BLaER1 treated with 17β-estradiol and CSF1 and Interleukin-3, amounts not matched to agents 10 nM and 100 nM (cell line): ENCODE measurements at regions not wholly inside any gene's neighbourhood (a gene's known extent, or its start where the extent isn't known, plus 50 kb on each side); places are given as distances from the start of the nearest gene placed in this dataset.

Experiments
- H3K27ac ChIP-seq, 11 experiments: shearing (Covaris generic); formaldehyde crosslinking; 2 replicates each; pipeline ENCODE4 v1.8.1; 2022
- H3K27me3 ChIP-seq, 11 experiments: shearing (Covaris generic); formaldehyde crosslinking; 2 replicates each; pipeline ENCODE4 v1.8.1; 2022
- H3K36me3 ChIP-seq, 11 experiments: shearing (Covaris generic); formaldehyde crosslinking; 2 replicates each; pipeline ENCODE4 v1.8.1; 2022
- H3K4me1 ChIP-seq, 10 experiments: shearing (Covaris generic); formaldehyde crosslinking; 2 replicates each; pipeline ENCODE4 v1.8.1; 2022
- H3K4me2 ChIP-seq, 11 experiments: shearing (Covaris generic); formaldehyde crosslinking; 2 replicates each; pipeline ENCODE4 v1.8.1; 2022
- H3K4me3 ChIP-seq, 10 experiments: shearing (Covaris generic); formaldehyde crosslinking; 2 replicates each; pipeline ENCODE4 v1.8.1; 2022
- H3K9ac ChIP-seq, 11 experiments: shearing (Covaris generic); formaldehyde crosslinking; 2 replicates each; pipeline ENCODE4 v1.8.1; 2022
- H3K9me3 ChIP-seq, 11 experiments: shearing (Covaris generic); formaldehyde crosslinking; replicated peaks in 1 of 11; 2 replicates each; pipeline ENCODE4 v1.8.1; 2022
- H4K20me1 ChIP-seq, 11 experiments: shearing (Covaris generic); formaldehyde crosslinking; 2 replicates each; pipeline ENCODE4 v1.8.1; 2022
- Cebpa-rat ChIP-seq, 11 experiments: shearing (Covaris generic); IDR thresholded peaks; 2 replicates each; pipeline ENCODE4 v1.8.1; 2022

GRCh38 chr1:232474826-232475225, 155.1 kb downstream of the SIPA1L2 start:
- Histone ChIP-seq H3K27ac (no peak overlapping the region), H3K4me1 (peaks cover 5 to 41% (median 19%) of the 10 kb centered on the region in 10 experiments; a peak in 16 of 20 replicates), H3K4me2 (peak overlapping the region in 3 of 11 experiments; percentile 4 to 18 (median 14); a peak in 3 of 22 replicates), H4K20me1 (no peaks in the 10 kb centered on the region), H3K27me3 (no peaks in the 10 kb centered on the region), H3K36me3 (peaks cover 0 to 77% (median 23%) of the 10 kb centered on the region in 11 experiments; a peak in 15 of 22 replicates), H3K9me3 (no peaks in the 10 kb centered on the region), H3K4me3 (no peak overlapping the region), H3K9ac (no peak overlapping the region)
- TF ChIP-seq Cebpa-rat (IDR thresholded peaks at IDR 0.05) = no peak

- no peaks in the 10 kb centered on the region for H3K27me3 ChIP-seq
- no peak overlapping the region for H3K4me3 ChIP-seq
- no peaks in the 10 kb centered on the region for H3K9me3 ChIP-seq
- H3K4me1 ChIP-seq = peaks cover 5 to 41% (median 19%) of the 10 kb centered on the region in 10 experiments; a peak in 16 of 20 replicates
- H4K20me1 ChIP-seq = no peaks in the 10 kb centered on the region
- no peak overlapping the region for H3K9ac ChIP-seq
- peaks cover 0 to 74% (median 14%) of the 10 kb centered on the region in 11 experiments; a peak in 11 of 22 replicates for H3K36me3 ChIP-seq
- no peak overlapping the region for H3K27ac ChIP-seq
- no peak overlapping the region for H3K4me2 ChIP-seq
- no peak for TF ChIP-seq Cebpa-rat (IDR thresholded peaks at IDR 0.05)
Observed at GRCh38 chr1:232473900-232474299, 156.0 kb downstream of the SIPA1L2 start.

DNA sequence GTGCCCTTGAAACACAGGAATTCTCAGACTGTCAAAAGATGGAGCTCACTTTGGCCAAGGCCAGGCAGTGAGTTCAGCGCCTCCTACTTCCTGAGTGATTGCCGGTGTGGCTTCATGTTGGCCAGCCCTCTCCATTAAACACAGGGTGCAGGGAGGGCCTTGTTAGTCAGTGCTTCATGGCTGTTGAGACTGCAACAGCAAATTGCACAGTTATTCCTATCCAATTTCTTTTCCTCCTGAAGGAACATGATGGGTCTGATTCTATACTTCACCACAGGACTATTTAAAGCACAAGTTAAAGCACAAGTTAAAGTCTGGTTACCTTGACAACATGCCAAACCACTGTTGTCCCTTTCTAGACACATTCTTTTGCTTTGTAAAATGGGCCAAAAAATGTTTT, 156.6 kb downstream of the SIPA1L2 start:
- H3K27me3 ChIP-seq = no peaks in the 10 kb centered on the region
- H3K27ac ChIP-seq = no peak overlapping the region
- H3K4me3 ChIP-seq = no peak overlapping the region
- H3K4me1 ChIP-seq = peaks cover 5 to 38% (median 19%) of the 10 kb centered on the region in 10 experiments; a peak in 16 of 20 replicates
- H3K36me3 ChIP-seq = peaks cover 0 to 74% (median 14%) of the 10 kb centered on the region in 11 experiments; a peak in 11 of 22 replicates
- no peak for TF ChIP-seq Cebpa-rat (IDR thresholded peaks at IDR 0.05)
- H4K20me1 ChIP-seq = no peaks in the 10 kb centered on the region
- H3K4me2 ChIP-seq = no peak overlapping the region
- H3K9me3 ChIP-seq = no peaks in the 10 kb centered on the region
- no peak overlapping the region for H3K9ac ChIP-seq

- Histone ChIP-seq H3K4me3 (no peak overlapping the region), H3K27ac (no peak overlapping the region), H3K36me3 (peaks cover 0 to 74% (median 14%) of the 10 kb centered on the region in 11 experiments; a peak in 12 of 22 replicates), H4K20me1 (no peaks in the 10 kb centered on the region), H3K27me3 (no peaks in the 10 kb centered on the region), H3K4me1 (peaks cover 2 to 30% (median 14%) of the 10 kb centered on the region in 10 experiments; a peak in 16 of 20 replicates), H3K9me3 (no peaks in the 10 kb centered on the region), H3K9ac (no peak overlapping the region), H3K4me2 (no peak overlapping the region; a peak in 1 of 22 replicates)
- no peak for TF ChIP-seq Cebpa-rat (IDR thresholded peaks at IDR 0.05)
Observed at GRCh38 chr1:232472485-232473041, 157.4 kb downstream of the SIPA1L2 start.

DNA sequence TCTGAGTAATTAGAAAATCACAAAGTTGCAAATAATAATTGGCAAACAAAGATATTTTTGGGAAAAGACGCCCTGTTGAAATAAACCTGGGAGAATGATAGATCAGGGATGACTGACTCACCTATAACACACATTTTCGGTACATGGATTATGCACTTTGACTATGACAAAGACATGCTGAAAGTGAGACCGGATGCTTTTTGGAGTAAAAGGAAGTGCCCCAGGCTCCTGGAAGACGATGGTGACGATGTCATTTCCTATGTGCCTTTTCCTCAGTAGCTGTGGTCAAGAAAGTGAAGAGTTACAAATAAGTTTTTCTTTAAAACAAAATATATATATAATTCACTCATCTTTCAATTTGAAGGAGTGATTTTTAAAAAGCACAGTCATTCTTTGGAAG, 158.7 kb downstream of the SIPA1L2 start:
- Histone ChIP-seq H3K4me1 (peaks cover 0 to 30% (median 12%) of the 10 kb centered on the region in 10 experiments; a peak in 15 of 20 replicates), H3K27ac (no peak overlapping the region), H3K4me3 (no peak overlapping the region), H3K27me3 (no peaks in the 10 kb centered on the region), H3K9me3 (no peaks in the 10 kb centered on the region), H4K20me1 (no peaks in the 10 kb centered on the region), H3K4me2 (peak overlapping the region in 10 of 11 experiments; percentile 9 to 61 (median 28); a peak in 13 of 22 replicates), H3K36me3 (peaks cover 0 to 74% (median 20%) of the 10 kb centered on the region in 11 experiments; a peak in 13 of 22 replicates), H3K9ac (no peak overlapping the region)
- TF ChIP-seq Cebpa-rat (IDR thresholded peaks at IDR 0.05) = no peak

- no peaks in the 10 kb centered on the region for H3K27me3 ChIP-seq
- H3K4me1 ChIP-seq = peaks cover 0 to 30% (median 12%) of the 10 kb centered on the region in 10 experiments; a peak in 15 of 20 replicates
- no peak overlapping the region; a peak in 1 of 22 replicates for H3K4me2 ChIP-seq
- H3K9me3 ChIP-seq = no peaks in the 10 kb centered on the region
- no peak for TF ChIP-seq Cebpa-rat (IDR thresholded peaks at IDR 0.05)
- no peak overlapping the region for H3K4me3 ChIP-seq
- no peaks in the 10 kb centered on the region for H4K20me1 ChIP-seq
- no peak overlapping the region for H3K27ac ChIP-seq
- peaks cover 0 to 74% (median 20%) of the 10 kb centered on the region in 11 experiments; a peak in 13 of 22 replicates for H3K36me3 ChIP-seq
- no peak overlapping the region for H3K9ac ChIP-seq
Observed at GRCh38 chr1:232470711-232471110, 159.2 kb downstream of the SIPA1L2 start.

- Histone ChIP-seq H3K4me1 (peaks cover 0 to 19% (median 12%) of the 10 kb centered on the region in 10 experiments; a peak in 15 of 20 replicates), H4K20me1 (no peaks in the 10 kb centered on the region), H3K9me3 (no peaks in the 10 kb centered on the region), H3K9ac (no peak overlapping the region), H3K27me3 (no peaks in the 10 kb centered on the region), H3K36me3 (peaks cover 0 to 87% (median 32%) of the 10 kb centered on the region in 11 experiments; a peak in 14 of 22 replicates), H3K4me2 (no peak overlapping the region), H3K27ac (no peak overlapping the region), H3K4me3 (no peak overlapping the region)
- no peak for TF ChIP-seq Cebpa-rat (IDR thresholded peaks at IDR 0.05)
Observed at GRCh38 chr1:232468249-232468648, 161.7 kb downstream of the SIPA1L2 start.

GRCh38 chr1:232467073-232467760, 162.7 kb downstream of the SIPA1L2 start:
- H3K4me1 ChIP-seq = peaks cover 0 to 15% (median 11%) of the 10 kb centered on the region in 10 experiments; a peak in 15 of 20 replicates
- H3K27ac ChIP-seq = no peak overlapping the region
- TF ChIP-seq Cebpa-rat (IDR thresholded peaks at IDR 0.05) = no peak
- H3K9me3 ChIP-seq = no peaks in the 10 kb centered on the region
- no peak overlapping the region for H3K4me2 ChIP-seq
- no peak overlapping the region for H3K4me3 ChIP-seq
- H4K20me1 ChIP-seq = peaks cover 0 to under 1% (median 0%) of the 10 kb centered on the region in 11 experiments; a peak in 3 of 22 replicates
- H3K9ac ChIP-seq = no peak overlapping the region
- no peaks in the 10 kb centered on the region for H3K27me3 ChIP-seq
- H3K36me3 ChIP-seq = peaks cover 0 to 88% (median 31%) of the 10 kb centered on the region in 11 experiments; a peak in 14 of 22 replicates

GRCh38 chr1:232464325-232464724, 165.6 kb downstream of the SIPA1L2 start:
- H3K4me3 ChIP-seq = no peak overlapping the region
- peaks cover 0 to 14% (median 0%) of the 10 kb centered on the region in 11 experiments; a peak in 5 of 22 replicates for H4K20me1 ChIP-seq
- no peaks in the 10 kb centered on the region for H3K9me3 ChIP-seq
- no peak for TF ChIP-seq Cebpa-rat (IDR thresholded peaks at IDR 0.05)
- H3K4me1 ChIP-seq = no peaks in the 10 kb centered on the region
- H3K27me3 ChIP-seq = no peaks in the 10 kb centered on the region
- no peak overlapping the region for H3K4me2 ChIP-seq
- H3K9ac ChIP-seq = no peak overlapping the region
- peaks cover 0 to 100% (median 29%) of the 10 kb centered on the region in 11 experiments; a peak in 14 of 22 replicates for H3K36me3 ChIP-seq
- no peak overlapping the region for H3K27ac ChIP-seq
